ENCODE measurements at regions not wholly inside any gene's neighbourhood (a gene's known extent, or its start where the extent isn't known, plus 50 kb on each side); places are given as distances from the start of the nearest gene placed in this dataset.
"Not testable (repeated sequence)": the region's sequence is repeated elsewhere in the genome, so short reads cannot be mapped to it uniquely, and the experiment has no call there.

DNA sequence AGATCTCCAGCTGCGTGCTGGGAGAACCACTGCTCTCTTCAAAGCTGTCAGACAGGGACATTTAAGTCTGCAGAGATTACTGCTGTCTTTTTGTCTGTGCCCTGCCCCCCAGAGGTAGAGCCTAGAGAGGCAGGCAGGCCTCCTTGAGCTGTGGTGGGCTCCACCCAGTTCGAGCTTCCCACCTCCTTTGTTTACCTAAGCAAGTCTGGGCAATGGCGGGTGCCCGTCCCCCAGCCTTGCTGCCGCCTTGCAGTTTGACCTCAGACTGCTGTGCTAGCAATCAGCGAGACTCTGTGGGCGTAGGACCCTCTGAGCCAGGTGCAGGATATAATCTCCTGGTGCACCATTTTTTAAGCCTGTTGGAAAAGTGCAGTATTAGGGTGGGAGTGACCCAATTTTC is 128.6 kb downstream of the ACTR3 start:
- not testable (repeated sequence) for DNase-seq (ENCODE audit: low spot score)

DNA sequence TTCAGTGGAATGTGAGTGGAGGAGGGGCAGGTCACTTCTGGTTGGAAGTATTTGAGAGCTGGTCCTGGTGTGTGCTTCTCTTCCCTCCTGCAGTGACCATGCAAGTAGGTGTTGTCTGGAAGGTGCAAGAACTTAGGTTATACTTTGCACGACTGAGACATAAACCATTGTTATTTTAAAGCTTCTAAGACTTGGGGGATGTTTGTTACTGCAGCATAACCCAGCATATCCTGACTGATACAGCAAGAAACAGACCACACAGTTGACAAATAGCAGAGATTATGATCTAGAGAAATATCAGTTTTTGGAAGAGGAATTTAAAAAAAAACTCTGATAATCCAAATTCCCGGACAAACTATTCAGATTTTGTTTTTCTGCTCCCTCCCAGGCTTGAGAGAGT is 130.8 kb downstream of the ACTR3 start:
- no peak for DNase-seq (ENCODE audit: low spot score)

DNA sequence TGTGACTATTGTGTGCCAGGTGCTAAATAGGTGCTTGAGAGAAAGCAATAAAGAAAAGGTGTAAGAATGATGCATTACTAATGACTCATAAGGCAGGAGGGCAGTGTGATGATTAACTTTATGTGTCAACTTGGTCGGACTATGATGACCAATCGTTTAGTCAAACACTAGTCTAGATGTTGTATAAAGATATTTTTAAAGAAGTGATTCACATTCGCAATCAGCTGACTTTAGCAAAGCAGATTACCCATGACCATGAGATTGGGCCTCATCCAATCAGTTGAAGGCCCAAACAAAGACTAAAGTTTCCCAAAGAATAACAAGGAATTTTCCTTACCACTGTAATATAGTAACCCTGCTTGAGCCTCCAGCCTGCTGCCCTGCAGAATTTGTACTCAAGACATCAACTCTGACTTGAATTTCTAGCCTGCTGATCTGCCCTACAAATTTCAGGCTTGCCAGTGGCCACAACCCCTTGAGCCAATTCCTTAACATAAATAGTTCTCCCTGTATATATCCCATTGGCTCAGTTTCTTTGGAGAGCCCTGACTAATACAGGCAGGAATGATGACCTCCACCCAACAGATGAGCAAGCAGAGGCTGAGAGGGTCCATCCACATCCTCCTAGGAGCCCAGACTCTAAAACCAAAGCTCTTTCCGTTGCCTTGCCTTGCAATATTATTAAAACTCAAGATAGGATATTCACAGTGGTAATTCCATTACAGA is 132.6 kb downstream of the ACTR3 start:
- DNase-seq (ENCODE audit: low spot score): no peak

DNA sequence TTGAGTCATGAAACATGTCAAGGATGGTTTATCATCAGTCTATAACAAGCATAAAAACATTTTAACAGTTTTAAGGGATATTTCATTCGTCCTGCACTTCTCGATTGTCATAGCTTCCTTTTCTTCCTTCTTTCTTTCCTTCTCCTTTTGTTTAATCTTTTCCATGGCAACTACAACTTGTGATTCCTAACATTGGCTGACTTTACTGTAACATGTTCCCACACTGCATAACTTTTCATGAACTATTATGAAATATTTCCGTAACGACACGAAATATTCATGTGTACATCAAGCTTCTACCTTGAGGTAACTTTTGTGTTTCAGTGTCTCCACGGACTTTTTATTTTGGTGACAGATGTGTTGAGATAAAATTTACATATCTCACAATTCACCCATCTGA is 134.4 kb downstream of the ACTR3 start:
- no peak for DNase-seq (ENCODE audit: low spot score)

DNA sequence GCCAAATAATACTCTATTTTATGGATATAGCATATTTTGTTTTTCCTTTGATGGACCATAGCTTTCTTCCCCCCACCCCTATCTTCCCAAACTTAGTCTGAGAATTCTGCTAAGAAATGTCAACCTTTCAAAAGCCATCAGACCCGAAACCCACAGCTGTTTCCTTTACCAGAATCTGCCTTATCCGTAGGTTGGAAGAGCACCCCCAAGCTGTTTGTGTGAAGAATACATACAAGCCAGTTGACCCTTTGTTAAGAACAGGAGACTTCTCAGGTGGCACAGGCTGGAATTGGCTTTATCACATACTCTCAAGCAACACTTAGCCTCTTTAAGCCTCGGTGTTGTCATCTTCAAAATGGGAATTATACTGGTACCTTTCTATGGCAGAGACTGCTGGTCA is 135.1 kb downstream of the ACTR3 start:
- no peak for DNase-seq (ENCODE audit: low spot score)

DNA sequence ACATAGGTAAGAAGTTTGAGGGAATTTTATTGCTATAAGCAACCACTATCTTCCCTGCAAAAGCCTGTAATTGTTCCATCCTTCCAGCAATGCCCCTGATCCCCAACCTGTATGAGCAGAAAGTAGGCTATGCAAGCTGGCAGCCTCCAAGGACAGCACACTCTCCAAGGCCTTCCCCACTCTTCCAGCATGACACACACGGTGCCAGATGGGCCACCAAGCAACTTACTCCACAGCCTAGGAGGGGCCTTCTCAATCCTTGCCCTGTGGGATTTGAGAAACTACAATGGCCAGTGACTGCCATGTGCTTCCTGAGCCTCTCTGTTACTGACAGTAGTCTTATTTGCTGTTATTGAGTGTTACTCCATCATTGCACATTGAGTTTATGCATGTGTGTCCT is 137.5 kb downstream of the ACTR3 start:
- no peak for DNase-seq (ENCODE audit: low spot score)

DNA sequence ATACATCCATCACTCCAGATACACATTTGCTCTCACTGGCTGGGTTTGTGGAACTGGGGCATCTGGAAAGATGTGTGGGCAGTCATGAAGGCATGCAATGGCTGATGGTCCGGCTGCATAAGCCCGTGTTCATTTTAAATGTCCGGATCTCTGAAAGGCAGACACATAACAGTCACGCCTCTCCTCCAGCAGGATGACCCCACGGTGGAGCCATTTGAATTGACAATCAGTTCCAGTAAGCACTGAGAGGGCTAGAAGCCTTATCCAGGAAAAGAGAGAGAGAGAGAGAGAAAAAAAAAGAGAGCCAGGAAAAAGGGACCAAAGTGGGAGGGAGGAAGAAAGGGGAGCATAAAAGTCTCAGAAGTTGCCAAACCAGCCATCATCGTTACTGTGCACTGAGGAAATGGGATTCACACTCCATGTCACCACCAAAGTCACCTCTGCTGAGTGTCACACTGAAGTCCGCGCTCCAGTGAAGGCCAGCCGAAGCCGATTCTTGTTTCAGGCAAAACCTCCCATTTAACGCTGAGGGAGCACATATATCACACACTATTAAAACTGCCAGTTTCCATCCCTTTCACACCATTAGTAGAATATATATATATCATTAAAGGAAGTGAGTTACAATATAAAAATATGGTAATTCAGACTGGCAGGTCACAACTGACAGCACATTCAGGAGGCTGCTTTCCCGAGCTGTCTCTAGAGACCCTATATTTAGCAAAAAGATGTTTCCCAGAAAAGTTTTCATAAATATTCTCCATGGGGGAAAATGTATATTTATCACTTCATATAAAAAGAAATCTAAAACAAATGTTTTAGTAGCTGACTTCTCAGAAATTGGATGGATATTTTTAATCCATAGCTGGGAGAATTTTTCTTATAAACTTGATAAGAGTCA is 142.0 kb downstream of the ACTR3 start:
- no peak for DNase-seq (ENCODE audit: low spot score)

DNA sequence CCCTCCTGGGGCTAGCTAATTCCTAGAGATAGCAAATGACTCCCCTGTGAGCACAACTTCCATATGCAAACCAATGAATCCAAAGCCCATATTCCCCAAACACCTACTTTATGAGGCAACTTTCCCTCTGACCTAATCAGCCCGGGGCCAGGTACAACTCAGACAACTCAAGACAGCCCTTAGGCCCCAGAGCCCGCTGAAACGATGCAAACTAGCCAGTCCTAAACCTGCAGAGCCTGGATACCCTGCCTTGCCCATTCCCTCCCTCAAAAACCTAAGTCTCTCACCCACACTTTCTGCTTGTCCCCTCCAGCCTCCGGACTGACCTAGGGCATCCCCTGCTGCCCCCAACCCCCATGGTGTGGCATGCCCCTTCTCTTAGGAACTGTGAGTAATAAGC is 142.8 kb downstream of the ACTR3 start:
- no peak for DNase-seq (ENCODE audit: low spot score)

DNA sequence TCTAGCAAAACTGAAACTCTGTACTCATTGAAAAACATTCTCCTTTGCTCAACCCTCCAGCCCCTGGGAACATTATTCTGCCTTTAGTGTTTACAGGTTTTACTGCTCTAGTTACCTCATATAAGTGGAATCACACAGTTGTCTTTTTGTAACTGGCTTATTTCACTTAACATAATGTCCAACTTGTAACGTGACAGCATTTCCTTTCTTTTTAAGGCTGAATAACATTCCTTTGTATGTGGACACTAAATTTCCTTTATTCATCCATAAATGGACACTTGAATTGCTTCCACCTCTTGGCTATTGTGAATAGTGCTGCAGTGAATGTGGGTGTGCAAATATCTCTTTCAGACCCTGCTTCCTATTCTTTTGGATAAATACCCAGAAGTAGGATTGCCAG is 144.9 kb downstream of the ACTR3 start:
- no peak for DNase-seq (ENCODE audit: low spot score)

DNA sequence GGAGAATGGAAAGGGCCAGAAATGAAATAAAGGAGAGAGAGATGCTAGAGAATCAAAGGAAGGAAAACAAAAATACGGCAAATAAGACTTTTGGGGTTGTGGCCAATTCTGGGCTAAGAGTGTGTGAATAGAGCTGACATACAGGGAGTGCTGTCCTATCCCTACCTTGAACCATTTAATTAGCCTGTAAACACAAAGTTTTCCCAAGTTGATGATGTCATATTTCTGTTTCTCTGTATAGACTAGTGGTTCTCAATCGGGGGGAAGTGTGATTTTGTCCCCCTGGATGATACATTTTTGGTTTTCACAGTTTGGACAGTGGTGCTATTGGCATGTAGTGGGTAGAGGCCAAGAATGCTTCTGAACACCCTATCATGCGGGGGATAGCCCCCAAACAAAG is 148.8 kb downstream of the ACTR3 start:
- no peak for DNase-seq (ENCODE audit: low spot score)

DNA sequence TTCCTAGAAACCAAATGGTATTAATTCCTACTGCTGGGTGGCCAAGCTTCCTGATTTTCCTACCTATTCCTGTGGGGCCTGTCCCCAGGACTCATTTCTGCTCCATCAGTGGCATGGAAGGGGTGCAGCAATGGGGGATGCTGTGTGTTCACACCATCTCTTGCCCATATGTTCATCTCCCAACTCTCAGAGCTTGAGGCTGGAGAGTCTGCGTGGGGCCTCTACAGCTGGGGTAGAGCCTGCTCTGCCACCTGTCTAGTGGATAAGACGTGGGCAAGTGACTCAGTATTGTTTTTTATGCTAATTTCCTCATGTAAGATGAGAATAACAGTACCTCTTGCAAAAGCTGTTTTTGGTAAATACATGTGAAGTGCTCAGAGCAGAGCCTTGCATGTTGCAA is 149.8 kb downstream of the ACTR3 start:
- no peak for DNase-seq (ENCODE audit: low spot score)

DNA sequence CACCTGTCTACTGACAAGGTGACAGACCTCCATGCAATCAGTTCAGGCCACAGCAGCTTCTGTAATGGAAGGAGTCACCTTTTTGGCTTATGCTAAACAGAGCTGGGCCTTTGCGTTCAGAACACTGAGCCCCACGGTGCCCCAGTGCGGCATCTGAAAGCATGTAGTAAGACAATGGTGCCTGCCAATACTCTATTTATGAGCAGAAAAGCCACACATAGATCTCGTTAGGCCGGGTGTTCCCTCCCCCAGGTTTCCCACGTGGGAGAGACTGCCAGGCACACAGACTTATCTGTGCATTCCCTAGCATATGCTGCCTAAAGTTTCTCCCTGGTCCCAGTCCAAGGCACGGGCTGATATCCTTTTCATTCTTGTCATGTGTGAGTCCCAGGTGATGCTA is 150.9 kb downstream of the ACTR3 start:
- no peak for DNase-seq (ENCODE audit: low spot score)

DNA sequence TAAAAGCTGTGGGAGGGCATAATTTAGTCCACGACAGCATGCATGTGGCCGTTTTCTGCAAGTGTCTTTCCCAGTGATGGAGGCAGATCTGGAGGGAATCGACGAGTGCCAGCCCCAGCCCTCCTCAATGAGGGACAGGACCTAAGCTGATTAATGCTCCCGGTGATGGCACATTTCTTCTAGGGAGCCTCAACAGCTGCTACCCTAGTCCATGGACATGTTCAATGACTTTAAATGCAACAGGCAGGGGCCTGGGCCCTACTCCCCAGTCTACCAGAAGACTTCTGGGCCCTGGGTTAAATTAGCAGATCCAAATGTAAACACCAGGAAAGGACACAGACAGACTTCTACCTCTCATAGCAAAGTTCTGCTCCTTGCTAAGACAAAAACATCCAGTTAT is 155.1 kb downstream of the ACTR3 start:
- DNase-seq (ENCODE audit: low spot score): no peak

DNA sequence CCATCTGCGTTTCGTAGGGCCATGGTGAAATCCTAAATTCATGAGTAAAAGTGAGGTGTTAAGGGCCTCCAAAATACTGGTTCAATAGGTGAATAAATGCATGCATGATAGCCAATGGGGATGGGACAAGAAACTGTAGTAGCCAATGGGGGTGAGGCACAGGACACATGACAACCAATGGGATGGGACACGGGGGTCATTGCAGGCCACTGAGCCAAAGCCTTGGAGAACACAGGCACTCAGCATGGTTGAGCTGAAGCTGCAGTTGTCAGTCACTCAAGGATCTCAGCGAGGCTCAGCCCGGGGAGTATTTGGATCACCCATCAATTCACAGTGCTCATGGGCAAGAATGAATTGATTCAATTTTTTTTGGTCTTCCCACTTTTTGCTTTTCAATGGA is 156.5 kb downstream of the ACTR3 start:
- no peak for DNase-seq (ENCODE audit: low spot score)

DNA sequence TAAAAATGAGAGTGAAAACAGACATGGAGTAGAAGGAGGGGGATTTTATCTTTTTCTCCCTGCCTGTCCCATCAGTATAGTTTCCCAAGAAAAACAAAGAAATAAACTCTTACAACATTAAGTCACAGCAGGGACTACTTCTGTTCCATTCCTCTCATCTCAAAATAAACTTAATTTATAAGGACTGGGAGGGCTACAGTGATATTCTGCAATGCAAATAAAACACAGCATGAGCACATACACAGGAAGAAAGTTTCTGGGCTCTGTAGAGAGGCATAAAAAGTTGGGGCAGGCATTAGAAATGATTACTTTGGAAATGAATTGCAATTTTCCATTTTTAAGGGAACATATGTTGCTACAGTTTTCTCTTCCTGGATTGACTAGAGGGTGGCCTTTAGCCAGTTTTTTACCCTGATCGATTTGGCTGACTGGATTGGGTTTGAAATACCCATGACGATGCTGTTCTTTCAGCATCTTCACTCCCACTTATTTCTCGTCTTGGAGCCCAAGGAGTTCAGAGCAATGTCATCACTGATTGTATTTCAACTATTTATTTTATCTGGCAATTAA is 157.1 kb downstream of the ACTR3 start:
- no peak for DNase-seq (ENCODE audit: low spot score)

DNA sequence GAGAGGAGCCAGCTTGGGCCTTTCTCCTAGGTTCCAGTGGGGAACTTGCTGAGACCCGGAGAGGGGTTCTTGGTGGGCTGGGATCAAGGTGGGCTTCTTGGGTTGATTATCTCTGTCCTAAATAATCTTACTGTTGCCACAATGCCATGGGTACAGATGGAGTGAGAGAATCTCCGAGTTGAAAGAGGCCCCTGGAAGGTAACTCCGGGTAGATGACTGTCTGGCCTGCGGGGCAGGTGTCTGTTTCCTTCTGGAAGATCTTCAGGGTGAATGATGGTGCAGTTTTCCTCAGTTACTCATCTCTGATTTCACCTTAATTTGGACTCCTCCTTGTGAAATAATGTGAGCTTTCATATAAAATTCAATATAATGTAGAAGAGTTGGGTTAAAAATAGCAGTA is 159.4 kb downstream of the ACTR3 start:
- no peak for DNase-seq (ENCODE audit: low spot score)

DNA sequence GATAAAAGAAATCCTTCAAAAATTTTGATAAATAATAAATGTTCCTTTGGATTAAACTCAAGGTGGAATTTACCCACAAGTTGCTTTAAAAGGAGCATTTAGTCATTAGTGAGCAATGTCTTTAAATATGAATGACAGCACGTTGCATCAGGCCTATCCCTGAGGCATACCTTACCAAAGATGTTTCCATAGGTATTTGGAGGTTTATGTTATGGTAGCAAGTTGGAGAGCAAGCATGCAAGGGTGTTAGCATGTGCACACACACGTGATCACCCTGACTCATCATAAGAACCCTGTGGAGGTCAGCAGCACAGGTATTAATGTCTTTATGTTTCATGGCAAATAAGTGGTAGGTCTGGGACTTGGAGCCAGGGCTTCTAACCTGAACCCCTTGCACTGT is 159.9 kb downstream of the ACTR3 start:
- DNase-seq (ENCODE audit: low spot score): no peak

DNA sequence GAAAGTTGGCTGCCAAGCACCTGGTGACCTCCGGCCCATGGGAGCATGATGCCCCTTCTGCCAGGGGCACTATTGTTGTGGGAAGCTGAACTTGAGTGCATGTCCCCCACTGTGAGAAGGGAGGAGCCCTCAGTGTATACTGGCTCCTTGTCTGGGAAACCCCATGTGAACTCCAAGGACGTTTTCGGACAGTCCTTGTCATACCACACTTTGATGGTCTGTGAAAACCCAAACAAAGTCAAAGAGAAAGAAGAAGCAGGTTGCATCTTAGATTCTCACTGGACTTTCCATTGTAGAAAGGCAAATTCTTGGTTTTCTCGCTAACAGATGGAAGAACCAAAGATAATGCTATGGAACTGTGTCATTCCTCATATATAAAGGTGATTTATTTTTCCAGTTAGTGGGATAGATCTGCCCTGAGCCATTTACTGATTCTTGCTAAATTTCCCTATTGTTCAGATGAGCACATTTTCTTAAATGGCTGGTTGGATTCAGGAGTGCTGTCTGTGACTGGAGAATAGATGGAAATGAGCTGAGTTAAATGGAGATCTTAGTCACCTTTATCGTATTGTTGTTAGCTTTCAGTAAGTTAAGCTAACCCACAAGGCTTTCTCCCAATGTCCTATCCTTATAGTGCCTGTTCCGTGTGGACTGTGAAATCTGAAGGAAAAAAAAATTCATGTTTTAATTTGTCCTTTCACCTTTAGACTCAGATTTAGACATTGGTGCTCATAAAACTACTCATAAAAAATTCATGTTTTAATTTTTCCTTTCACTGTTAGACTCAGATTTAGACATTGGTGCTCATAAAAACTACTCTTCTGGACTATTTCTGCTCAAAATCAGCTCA is 166.6 kb downstream of the ACTR3 start:
- DNase-seq (ENCODE audit: low spot score): no peak

DNA sequence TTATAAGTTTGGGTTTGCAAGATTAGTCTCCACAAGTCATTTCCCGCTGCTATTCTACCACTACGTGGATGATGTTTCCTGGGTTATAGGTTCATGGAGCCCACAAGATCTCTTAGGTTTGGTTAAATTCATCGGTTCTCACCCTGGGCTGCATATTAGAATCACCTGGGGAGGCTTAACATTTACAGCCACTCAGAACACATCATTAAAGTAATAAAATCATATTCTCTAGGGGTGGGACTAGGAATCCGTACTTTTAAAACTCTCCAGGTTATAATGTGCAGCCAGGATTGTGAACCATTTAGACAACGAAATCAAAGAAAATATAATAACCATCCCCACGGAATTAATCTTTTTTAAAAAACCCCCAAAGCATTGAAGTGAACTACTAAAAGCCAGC is 167.7 kb downstream of the ACTR3 start:
- no peak for DNase-seq (ENCODE audit: low spot score)

DNA sequence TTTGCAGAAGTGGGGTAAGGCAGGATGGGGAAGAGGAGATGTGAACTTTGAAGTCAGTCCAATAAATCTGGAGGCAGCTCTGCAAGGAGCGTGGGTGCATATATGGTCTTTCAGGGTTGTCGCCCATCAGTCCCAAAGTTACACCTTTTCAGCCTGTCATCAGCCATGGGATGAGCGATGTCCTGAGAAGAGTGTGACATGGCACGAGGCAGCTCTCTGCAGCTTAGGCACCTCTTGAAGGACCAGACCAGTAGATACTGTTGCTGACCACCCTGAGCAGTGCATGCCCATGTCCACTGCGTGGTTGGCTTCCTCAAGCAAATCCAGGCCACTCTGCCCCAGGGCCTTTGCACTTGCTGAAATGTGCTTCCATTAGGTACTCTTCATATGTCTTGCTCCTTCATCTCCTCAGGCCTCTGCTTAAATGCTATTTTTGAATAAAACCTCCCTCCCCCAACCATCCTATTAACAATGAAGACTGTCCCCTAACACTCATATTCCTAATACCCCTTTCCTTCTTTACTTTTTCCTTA is 171.7 kb downstream of the ACTR3 start:
- no peak for DNase-seq (ENCODE audit: low spot score)

DNA sequence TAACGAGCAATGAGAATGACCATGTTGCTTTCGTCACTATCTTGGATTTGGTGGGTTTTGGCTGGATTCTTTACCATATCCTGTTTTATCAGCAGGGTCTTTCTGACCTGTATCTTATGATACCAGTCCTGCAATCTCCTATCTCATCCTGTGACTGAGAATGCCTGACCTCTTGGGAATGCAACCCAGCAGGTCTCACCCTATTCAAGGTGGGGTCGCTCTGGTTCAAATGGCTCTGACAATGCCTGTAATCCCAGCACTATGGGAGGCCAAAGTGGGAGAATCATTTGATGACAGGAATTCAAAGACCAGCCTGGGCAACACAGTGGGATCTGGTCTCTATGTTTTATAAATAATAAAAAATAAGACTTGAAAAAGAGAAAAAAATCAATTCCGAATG is 173.5 kb downstream of the ACTR3 start:
- no peak for DNase-seq (ENCODE audit: low spot score)

DNA sequence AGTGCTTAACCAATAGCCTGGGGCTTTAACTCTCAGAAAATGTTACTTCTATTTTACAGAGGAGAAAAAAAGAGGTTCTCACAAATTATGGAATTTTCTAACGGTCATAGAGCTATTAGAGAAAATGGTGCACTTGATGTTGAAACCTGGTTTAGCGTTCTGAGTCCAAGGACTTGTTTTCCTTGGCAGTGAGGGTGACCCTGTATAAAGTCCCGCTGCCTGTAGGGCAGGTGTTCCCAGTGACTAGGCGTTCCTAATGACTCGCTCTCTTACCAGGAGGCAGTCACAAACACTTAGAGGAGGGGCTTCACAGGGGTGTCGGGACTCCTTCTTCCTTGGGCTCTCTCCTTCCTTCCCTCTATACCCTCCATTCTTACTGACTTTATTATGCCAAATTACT is 175.8 kb downstream of the ACTR3 start:
- DNase-seq (ENCODE audit: low spot score): no peak

Measured in pons (tissue), 1 donor.